Liver (tissue), 8 donors: ENCODE measurements at regions not wholly inside any gene's neighbourhood (a gene's known extent, or its start where the extent isn't known, plus 50 kb on each side); places are given as distances from the start of the nearest gene placed in this dataset.

Experiments
- DNase-seq: peaks from one replicate; pipeline ENCODE4 v3.0.0-alpha.2; 2017; ENCODE audit warnings: low spot score
- H3K27ac ChIP-seq, 2 donors: one replicate each; pipeline ENCODE4 v1.7.0; 2013; ENCODE audit warnings: inconsistent platforms in 2 of 2, low read length in 2 of 2, control low read depth in 1 of 2, low read depth in 1 of 2, mild to moderate bottlenecking in 1 of 2
- H3K27me3 ChIP-seq, 4 donors: one replicate each; pipeline versions ENCODE4 v1.6.1 to v1.7.0; 2013; ENCODE audit warnings: low read length in 3 of 4, inconsistent platforms in 1 of 4, mild to moderate bottlenecking in 1 of 4, moderate library complexity in 1 of 4; ENCODE audit not compliant: control insufficient read depth in 4 of 4, insufficient read depth in 4 of 4
- H3K36me3 ChIP-seq, 4 donors: one replicate each; pipeline versions ENCODE4 v1.6.1 to v1.7.0; 2013; ENCODE audit warnings: low read length in 3 of 4, mild to moderate bottlenecking in 3 of 4, low read depth in 1 of 4, moderate library complexity in 1 of 4; ENCODE audit not compliant: control insufficient read depth in 4 of 4, insufficient read depth in 3 of 4
- H3K4me1 ChIP-seq, 4 donors: one replicate each; pipeline versions ENCODE4 v1.6.1 to v1.7.0; 2013; ENCODE audit warnings: low read length in 3 of 4, mild to moderate bottlenecking in 3 of 4, moderate library complexity in 1 of 4; ENCODE audit not compliant: control insufficient read depth in 4 of 4, insufficient read depth in 4 of 4
- H3K4me3 ChIP-seq, 3 donors: one replicate each; pipeline versions ENCODE4 v1.6.1 to v1.7.0; 2013; ENCODE audit warnings: low read length in 3 of 3, control low read depth in 1 of 3, low read depth in 1 of 3, mild to moderate bottlenecking in 1 of 3
- H3K9ac ChIP-seq, 2 donors: one replicate each; pipeline ENCODE4 v1.7.0; 2013; ENCODE audit warnings: low read length in 2 of 2, mild to moderate bottlenecking in 2 of 2, moderate library complexity in 2 of 2, control low read depth in 1 of 2, low read depth in 1 of 2
- H3K9me3 ChIP-seq, 4 donors: one replicate each; pipeline versions ENCODE4 v1.6.1 to v1.7.0; 2013; ENCODE audit warnings: low read length in 3 of 4; ENCODE audit not compliant: control insufficient read depth in 4 of 4
- ATF3 ChIP-seq: IDR thresholded peaks from 2 replicates; pipeline ENCODE4 v1.6.1; 2016; ENCODE audit warnings: antibody characterized with exemption
- CTCF ChIP-seq: fragments of 150-350 bp; IDR thresholded peaks from 2 replicates; pipeline ENCODE4 v1.5.1; 2017; ENCODE audit warnings: improper control_type of control experiment, low read depth, low read length; ENCODE audit not compliant: missing input control
- EGR1 ChIP-seq, 2 donors: IDR thresholded peaks; 2 replicates each; pipeline ENCODE4 v1.6.1; 2016 to 2018; ENCODE audit warnings: antibody characterized with exemption in 2 of 2, low read depth in 2 of 2
- FOXA1 ChIP-seq: IDR thresholded peaks from 2 replicates; pipeline ENCODE4 v1.6.1; 2016; ENCODE audit warnings: antibody characterized with exemption
- FOXA2 ChIP-seq: IDR thresholded peaks from 2 replicates; pipeline ENCODE4 v1.6.1; 2016; ENCODE audit warnings: antibody characterized with exemption
- GABPA ChIP-seq, 2 donors: IDR thresholded peaks in 1 of 2; conservative IDR thresholded peaks in 1 of 2; 2 replicates each; pipeline ENCODE4 v1.6.1; 2016; ENCODE audit warnings: antibody characterized with exemption in 2 of 2, mild to moderate bottlenecking in 1 of 2, moderate library complexity in 1 of 2
- HNF4A ChIP-seq, 2 donors: conservative IDR thresholded peaks; 2 replicates each; pipeline ENCODE4 v1.6.1; 2016; ENCODE audit warnings: antibody characterized with exemption in 2 of 2, mild to moderate bottlenecking in 2 of 2
- HNF4G ChIP-seq: IDR thresholded peaks from 2 replicates; pipeline ENCODE4 v1.6.1; 2016; ENCODE audit warnings: antibody characterized with exemption
- JUND ChIP-seq, 2 donors: IDR thresholded peaks; 2 replicates each; pipeline ENCODE4 v1.6.1; 2016; ENCODE audit warnings: antibody characterized with exemption in 2 of 2
- MAX ChIP-seq: IDR thresholded peaks from 2 replicates; pipeline ENCODE4 v1.6.1; 2016; ENCODE audit warnings: antibody characterized with exemption
- NR2F2 ChIP-seq: IDR thresholded peaks from 2 replicates; pipeline ENCODE4 v1.6.1; 2016; ENCODE audit warnings: antibody characterized with exemption
- RAD21 ChIP-seq, 2 donors: IDR thresholded peaks; 2 replicates each; pipeline ENCODE4 v1.6.1; 2016; ENCODE audit warnings: antibody characterized with exemption in 2 of 2, mild to moderate bottlenecking in 2 of 2
- REST ChIP-seq: IDR thresholded peaks from 2 replicates; pipeline ENCODE4 v1.6.1; 2016; ENCODE audit warnings: antibody characterized with exemption, mild to moderate bottlenecking
- RXRA ChIP-seq, 2 donors: IDR thresholded peaks; 2 replicates each; pipeline ENCODE4 v1.6.1; 2017 to 2018; ENCODE audit warnings: antibody characterized with exemption in 2 of 2, mild to moderate bottlenecking in 1 of 2
- SP1 ChIP-seq: IDR thresholded peaks from 2 replicates; pipeline ENCODE4 v1.6.1; 2018; ENCODE audit warnings: antibody characterized with exemption, mild to moderate bottlenecking
- TAF1 ChIP-seq: conservative IDR thresholded peaks from 2 replicates; pipeline ENCODE4 v1.6.1; 2016; ENCODE audit warnings: antibody characterized with exemption, mild to moderate bottlenecking
- YY1 ChIP-seq: IDR thresholded peaks from 2 replicates; pipeline ENCODE4 v1.6.1; 2016; ENCODE audit warnings: antibody characterized with exemption, mild to moderate bottlenecking
- ZBTB33 ChIP-seq: IDR thresholded peaks from 2 replicates; pipeline ENCODE4 v1.6.1; 2016; ENCODE audit warnings: antibody characterized with exemption
- WGBS: extraction: QIAGEN DNeasy Blood & Tissue Kit; methylation state at CpG from one replicate; pipeline ENCODE4 v1.1.7; 2013; 5-methylcytosine and 5-hydroxymethylcytosine counted together
- donor health status: healthy.
- donor health status: healthy.
- donor health status: healthy.
- donor health status: healthy.
- donor health status: healthy.

GRCh38 chr12:132439333-132439904, 50.5 kb upstream of the FBRSL1 start:
- Histone ChIP-seq H3K27me3 (peaks cover 0 to 3% (median 1%) of the 10 kb centered on the region in 4 donors), H3K9me3 (no peaks in the 10 kb centered on the region), H3K9ac (no peak overlapping the region), H3K4me1 (peaks cover 0 to 2% (median 0%) of the 10 kb centered on the region in 4 donors), H3K4me3 (no peak overlapping the region), H3K36me3 (no peaks in the 10 kb centered on the region), H3K27ac (no peak overlapping the region)
- TF ChIP-seq FOXA2, result no peak
- TF ChIP-seq CTCF, result no peak
- no peak for TF ChIP-seq HNF4A (conservative IDR thresholded peaks at IDR 0.05)
- no peak for TF ChIP-seq TAF1
- TF ChIP-seq ATF3, result no peak
- TF ChIP-seq ZBTB33, result no peak
- no peak for TF ChIP-seq GABPA (IDR thresholded peaks at IDR 0.05 in 1 of 2, conservative IDR thresholded peaks at IDR 0.05 in 1 of 2)
- no peak for TF ChIP-seq RXRA (IDR thresholded peaks at IDR 0.05)
- TF ChIP-seq HNF4G, result no peak
- no peak for TF ChIP-seq EGR1 (IDR thresholded peaks at IDR 0.05; ENCODE audit: low read depth in 2 of 2)
- TF ChIP-seq MAX, result no peak
- TF ChIP-seq NR2F2, result no peak
- TF ChIP-seq RAD21 (IDR thresholded peaks at IDR 0.05), result no peak
- no peak for TF ChIP-seq REST
- TF ChIP-seq YY1, result no peak
- TF ChIP-seq SP1, result no peak
- no peak for TF ChIP-seq FOXA1
- no peak for TF ChIP-seq JUND (IDR thresholded peaks at IDR 0.05)
- 79% methylated on average over 28 of the region's 28 CpGs for WGBS
- no peak for DNase-seq
